HG02970 (cell line): ENCODE measurements at regions not wholly inside any gene's neighbourhood (a gene's known extent, or its start where the extent isn't known, plus 50 kb on each side); places are given as distances from the start of the nearest gene placed in this dataset.

Source experiments
- ATAC-seq: cut with Tn5 transposase; IDR thresholded peaks from one replicate; pipeline ENCODE4 v1.9.1; 2021; ENCODE audit warnings: mild to moderate bottlenecking, moderate library complexity, moderate number of reproducible peaks; ENCODE audit not compliant: unreplicated experiment, low FRiP score

GRCh38 chr10:60728056-60728455 is 50.2 kb upstream of the CDK1 start:
- ATAC-seq, result no peak

GRCh38 chr10:60726257-60726656 is 52.0 kb upstream of the CDK1 start:
- ATAC-seq, result no peak

- ATAC-seq, result no peak
These were observed 55.7 kb upstream of the CDK1 start for GRCh38 chr10:60722623-60723022.

- no peak for ATAC-seq
These were observed 58.6 kb upstream of the CDK1 start for GRCh38 chr10:60719721-60720120.

GRCh38 chr10:60718886-60719285 is 59.4 kb upstream of the CDK1 start:
- ATAC-seq, result no peak

- no peak for ATAC-seq
These were observed 60.4 kb upstream of the CDK1 start for GRCh38 chr10:60717852-60718251.

- ATAC-seq, result no peak
These were observed 64.0 kb upstream of the CDK1 start for GRCh38 chr10:60714233-60714632.

- ATAC-seq, result no peak
These were observed 66.8 kb upstream of the CDK1 start for GRCh38 chr10:60711496-60711895.

- ATAC-seq, result no peak
These were observed 68.2 kb upstream of the CDK1 start for GRCh38 chr10:60710041-60710440.

GRCh38 chr10:60708666-60709065 is 69.6 kb upstream of the CDK1 start:
- ATAC-seq, result no peak

GRCh38 chr10:60707841-60708240 is 70.4 kb upstream of the CDK1 start:
- ATAC-seq, result no peak

GRCh38 chr10:60706146-60706545 is 72.1 kb upstream of the CDK1 start:
- ATAC-seq, result no peak

- ATAC-seq, result no peak
These were observed 72.9 kb upstream of the CDK1 start for GRCh38 chr10:60705376-60705775.

- no peak for ATAC-seq
These were observed 73.8 kb upstream of the CDK1 start for GRCh38 chr10:60704471-60704870.

GRCh38 chr10:60703266-60704041 is 74.8 kb upstream of the CDK1 start:
- no peak for ATAC-seq

GRCh38 chr10:60687679-60688078 is 90.6 kb upstream of the CDK1 start:
- no peak for ATAC-seq

- ATAC-seq, result no peak
These were observed 94.2 kb upstream of the CDK1 start for GRCh38 chr10:60684091-60684490.

GRCh38 chr10:60681103-60681502 is 97.2 kb upstream of the CDK1 start:
- ATAC-seq, result no peak

- no peak for ATAC-seq
These were observed 98.8 kb upstream of the CDK1 start for GRCh38 chr10:60679388-60679990.

- ATAC-seq, result no peak
These were observed 99.3 kb upstream of the CDK1 start for GRCh38 chr10:60678978-60679377.

- no peak for ATAC-seq
These were observed 100.6 kb upstream of the CDK1 start for GRCh38 chr10:60677531-60678129.

- no peak for ATAC-seq
These were observed 103.0 kb upstream of the CDK1 start for GRCh38 chr10:60675236-60675635.
